K562 (cell line): ENCODE measurements at regions not wholly inside any gene's neighbourhood (a gene's known extent, or its start where the extent isn't known, plus 50 kb on each side); places are given as distances from the start of the nearest gene placed in this dataset.

ENCODE experiments used
- CBX5 ChIP-seq: IDR thresholded peaks from 2 replicates; pipeline ENCODE4 v1.6.1; 2014; ENCODE audit warnings: low read depth, borderline replicate concordance
- CHD2 ChIP-seq: IDR thresholded peaks from 2 replicates; pipeline ENCODE4 v1.6.1; 2011; ENCODE audit warnings: low read depth, low read length
- JUNB ChIP-seq: fragments of 450-650 bp; formaldehyde crosslinking; conservative IDR thresholded peaks from 2 replicates; pipeline ENCODE4 v1.4.0; 2020; ENCODE audit warnings: mild to moderate bottlenecking
- MAFK ChIP-seq: IDR thresholded peaks from 2 replicates; pipeline ENCODE4 v1.6.1; 2011; ENCODE audit warnings: low read length, improper control_type of control experiment
- MYC ChIP-seq, 2 experiments: fragments of 250-450 bp in 1 of 2; sonication (Bioruptor Pico) in 1 of 2; IDR thresholded peaks; 2 replicates each; pipeline versions ENCODE4 v1.5.1 to v1.6.1; 2012 to 2021; ENCODE audit warnings: low read depth in 2 of 2, borderline replicate concordance in 1 of 2, improper control_type of control experiment in 1 of 2, low read length in 1 of 2, mild to moderate bottlenecking in 1 of 2, moderate library complexity in 1 of 2
- POLR2A ChIP-seq: fragments of 450-650 bp; conservative IDR thresholded peaks from 2 replicates; pipeline ENCODE4 v1.6.1; 2016
- RAD21 ChIP-seq, 2 experiments: fragments of 250-450 bp in 1 of 2; fragments of 450-650 bp in 1 of 2; sonication (Bioruptor Pico) in 1 of 2; formaldehyde crosslinking in 1 of 2; IDR thresholded peaks in 1 of 2; conservative IDR thresholded peaks in 1 of 2; 2 replicates each; pipeline versions ENCODE4 v1.4.0 to v1.8.0; 2020 to 2022; ENCODE audit warnings: mild to moderate bottlenecking in 2 of 2, moderate library complexity in 1 of 2
- TBP ChIP-seq: optimal IDR thresholded peaks from 2 replicates; pipeline ENCODE3; 2011; ENCODE audit warnings: low read depth, low read length, improper control_type of control experiment
- ZBTB40 ChIP-seq, 2 experiments: fragments of 450-650 bp in 1 of 2; sonication (generic) in 1 of 2; formaldehyde crosslinking in 1 of 2; IDR thresholded peaks; 2 replicates each; pipeline versions ENCODE4 v1.7.1 to v1.9.0; 2016 to 2022; ENCODE audit warnings: inconsistent platforms in 1 of 2, mild to moderate bottlenecking in 1 of 2, missing genetic modification reagents in 1 of 2
- TF ChIP-seq, protein P1 (sequence below), 3 experiments: IDR thresholded peaks in 2 of 3; conservative IDR thresholded peaks in 1 of 3; 2 replicates each; pipeline ENCODE4 v1.5.1; 2011 to 2012; ENCODE audit warnings: low read length in 3 of 3, mild to moderate bottlenecking in 3 of 3, control low read depth in 2 of 3, improper control_type of control experiment in 1 of 3, inconsistent platforms in 1 of 3, low read depth in 1 of 3, mixed read lengths in 1 of 3, moderate library complexity in 1 of 3; ENCODE audit not compliant: insufficient read depth in 2 of 3

DNA sequence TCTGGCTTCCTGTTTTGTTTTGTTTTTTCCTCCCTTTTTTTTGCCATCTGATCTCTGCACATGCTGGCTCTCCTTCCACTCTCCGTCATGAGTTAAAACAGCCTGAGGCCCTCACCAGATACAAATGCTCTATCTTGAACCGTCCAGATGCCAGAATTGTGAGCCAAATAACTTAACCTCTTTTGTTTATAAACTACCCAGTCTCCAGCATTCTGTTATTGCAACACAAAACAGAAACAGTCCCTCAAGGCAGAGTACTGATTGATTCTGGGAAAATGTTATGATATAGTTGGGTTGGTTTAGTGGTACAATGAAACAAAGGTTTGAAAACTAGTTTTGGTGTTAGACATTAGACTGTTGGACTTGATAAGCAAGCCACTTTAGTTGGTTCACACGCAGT is 1390.0 kb upstream of the RAG2 start:
- TF ChIP-seq, protein P1, sequence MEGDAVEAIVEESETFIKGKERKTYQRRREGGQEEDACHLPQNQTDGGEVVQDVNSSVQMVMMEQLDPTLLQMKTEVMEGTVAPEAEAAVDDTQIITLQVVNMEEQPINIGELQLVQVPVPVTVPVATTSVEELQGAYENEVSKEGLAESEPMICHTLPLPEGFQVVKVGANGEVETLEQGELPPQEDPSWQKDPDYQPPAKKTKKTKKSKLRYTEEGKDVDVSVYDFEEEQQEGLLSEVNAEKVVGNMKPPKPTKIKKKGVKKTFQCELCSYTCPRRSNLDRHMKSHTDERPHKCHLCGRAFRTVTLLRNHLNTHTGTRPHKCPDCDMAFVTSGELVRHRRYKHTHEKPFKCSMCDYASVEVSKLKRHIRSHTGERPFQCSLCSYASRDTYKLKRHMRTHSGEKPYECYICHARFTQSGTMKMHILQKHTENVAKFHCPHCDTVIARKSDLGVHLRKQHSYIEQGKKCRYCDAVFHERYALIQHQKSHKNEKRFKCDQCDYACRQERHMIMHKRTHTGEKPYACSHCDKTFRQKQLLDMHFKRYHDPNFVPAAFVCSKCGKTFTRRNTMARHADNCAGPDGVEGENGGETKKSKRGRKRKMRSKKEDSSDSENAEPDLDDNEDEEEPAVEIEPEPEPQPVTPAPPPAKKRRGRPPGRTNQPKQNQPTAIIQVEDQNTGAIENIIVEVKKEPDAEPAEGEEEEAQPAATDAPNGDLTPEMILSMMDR (IDR thresholded peaks at IDR 0.05 in 2 of 3, conservative IDR thresholded peaks at IDR 0.05 in 1 of 3; ENCODE audit: insufficient read depth in 2 of 3, low read depth in 1 of 3, low read length in 3 of 3), result no peak
- TF ChIP-seq POLR2A, result no peak
- TF ChIP-seq CHD2, result no peak
- TF ChIP-seq RAD21 (CRISPR knock-in tag; conservative IDR thresholded peaks at IDR 0.05 in 1 of 2, IDR thresholded peaks at IDR 0.05 in 1 of 2), result no peak
- no peak for TF ChIP-seq MAFK
- no peak for TF ChIP-seq JUNB (CRISPR knock-in tag)
- no peak for TF ChIP-seq CBX5
- no peak for TF ChIP-seq TBP
- no peak for TF ChIP-seq ZBTB40 (IDR thresholded peaks at IDR 0.05)
- TF ChIP-seq ZBTB40 (CRISPR knock-in tag; IDR thresholded peaks at IDR 0.05), result no peak
- no peak for TF ChIP-seq MYC (IDR thresholded peaks at IDR 0.05; ENCODE audit: low read depth, low read length)
- TF ChIP-seq MYC (CRISPR knock-in tag; IDR thresholded peaks at IDR 0.05; ENCODE audit: borderline replicate concordance, low read depth), result no peak
